Mesendoderm (in vitro differentiated cells): ENCODE measurements at regions not wholly inside any gene's neighbourhood (a gene's known extent, or its start where the extent isn't known, plus 50 kb on each side); places are given as distances from the start of the nearest gene placed in this dataset.

Experiments used
- DNase-seq: peaks from one replicate; pipeline ENCODE4 v3.0.0; 2013
- H2AK5ac ChIP-seq: 2 replicates; pipeline ENCODE4 v1.6.1; 2013; ENCODE audit warnings: low read length, inconsistent platforms
- H2BK120ac ChIP-seq: 2 replicates; pipeline ENCODE4 v1.6.1; 2013; ENCODE audit warnings: low read depth, mild to moderate bottlenecking, low read length, moderate library complexity, mixed read lengths
- H2BK15ac ChIP-seq: replicated peaks from 2 replicates; pipeline ENCODE4 v1.6.1; 2013; ENCODE audit warnings: low read depth, mild to moderate bottlenecking, moderate library complexity
- H2BK5ac ChIP-seq: 2 replicates; pipeline ENCODE4 v1.6.1; 2013; ENCODE audit warnings: low read length, inconsistent platforms
- H3K18ac ChIP-seq: 2 replicates; pipeline ENCODE4 v1.6.1; 2013; ENCODE audit warnings: mild to moderate bottlenecking, low read length, mixed read lengths
- H3K23ac ChIP-seq: one replicate; pipeline ENCODE4 v1.6.1; 2013; ENCODE audit warnings: low read length
- H3K27ac ChIP-seq: 2 replicates; pipeline ENCODE4 v1.5.1; 2013; ENCODE audit warnings: low read depth, mild to moderate bottlenecking, inconsistent platforms, low read length, moderate library complexity
- H3K27me3 ChIP-seq: 2 replicates; pipeline ENCODE4 v1.6.1; 2013; ENCODE audit warnings: low read length, control low read depth, mild to moderate bottlenecking, inconsistent platforms; ENCODE audit not compliant: insufficient read depth, poor library complexity
- H3K36me3 ChIP-seq: 2 replicates; pipeline ENCODE4 v1.6.1; 2013; ENCODE audit warnings: low read length, inconsistent platforms; ENCODE audit not compliant: control insufficient read depth, insufficient read depth
- H3K4ac ChIP-seq: one replicate; pipeline ENCODE4 v1.6.1; 2013; ENCODE audit warnings: low read depth, mild to moderate bottlenecking, low read length, moderate library complexity
- H3K4me1 ChIP-seq: 2 replicates; pipeline ENCODE4 v1.6.1; 2013; ENCODE audit warnings: low read depth, low read length, inconsistent platforms; ENCODE audit not compliant: control insufficient read depth
- H3K4me2 ChIP-seq: 2 replicates; pipeline ENCODE4 v1.6.1; 2013; ENCODE audit warnings: low read length
- H3K4me3 ChIP-seq: 2 replicates; pipeline ENCODE4 v1.5.1; 2013; ENCODE audit warnings: mild to moderate bottlenecking, low read length
- H3K56ac ChIP-seq: one replicate; pipeline ENCODE4 v1.6.1; 2013; ENCODE audit warnings: low read length
- H3K79me1 ChIP-seq: 2 replicates; pipeline ENCODE4 v1.6.1; 2013; ENCODE audit warnings: low read length, inconsistent platforms
- H3K79me2 ChIP-seq: 2 replicates; pipeline ENCODE4 v1.6.1; 2013; ENCODE audit warnings: mild to moderate bottlenecking, low read length; ENCODE audit not compliant: control insufficient read depth, insufficient read depth
- H3K9ac ChIP-seq: 2 replicates; pipeline ENCODE4 v1.6.1; 2013; ENCODE audit warnings: low read length, inconsistent platforms
- H4K5ac ChIP-seq: one replicate; pipeline ENCODE4 v1.6.1; 2013; ENCODE audit warnings: low read length
- H4K8ac ChIP-seq: one replicate; pipeline ENCODE4 v1.6.1; 2013; ENCODE audit warnings: low read depth, mild to moderate bottlenecking, control low read depth, low read length, moderate library complexity
- WGBS: extraction: QIAGEN DNeasy Blood & Tissue Kit; methylation state at CpG from one replicate; pipeline ENCODE4 v1.1.7; 2013; ENCODE audit warnings: low lambda C conversion rate, missing lambda C conversion rate; ENCODE audit not compliant: insufficient coverage; ENCODE audit errors: extremely low coverage; 5-methylcytosine and 5-hydroxymethylcytosine counted together

DNA sequence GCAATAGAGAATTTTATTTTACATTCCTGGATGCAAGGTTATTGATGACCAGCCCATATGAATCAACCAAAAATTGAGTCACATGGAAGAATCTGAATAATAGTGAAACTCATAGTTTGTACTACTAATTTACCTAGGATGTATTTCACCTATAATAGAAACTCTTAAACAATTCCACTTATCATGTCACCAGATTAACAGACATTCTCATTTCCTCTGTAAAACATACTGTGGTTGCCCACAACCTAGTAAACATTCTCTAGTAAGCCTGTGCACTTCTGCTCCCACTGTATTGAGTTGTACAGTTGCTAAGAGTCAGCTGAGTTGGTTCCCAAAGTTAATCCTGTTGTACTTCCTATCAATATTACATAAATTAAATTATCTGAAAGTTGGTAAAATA is 196.6 kb upstream of the TMTC1 start:
- Histone ChIP-seq H3K4ac (no peak overlapping the region), H3K36me3 (no peaks in the 10 kb centered on the region), H4K5ac (no peak overlapping the region), H3K79me2 (no peaks in the 10 kb centered on the region), H2BK5ac (no peak overlapping the region), H3K4me1 (no peaks in the 10 kb centered on the region), H3K23ac (no peak overlapping the region), H4K8ac (no peak overlapping the region), H2BK15ac (no peak overlapping the region), H2BK120ac (no peak overlapping the region), H3K4me2 (no peak overlapping the region), H3K4me3 (no peak overlapping the region), H3K27ac (no peak overlapping the region), H2AK5ac (no peak overlapping the region), H3K56ac (no peak overlapping the region), H3K18ac (no peak overlapping the region), H3K9ac (no peak overlapping the region), H3K79me1 (no peaks in the 10 kb centered on the region), H3K27me3 (no peaks in the 10 kb centered on the region)
- no peak for DNase-seq

DNA sequence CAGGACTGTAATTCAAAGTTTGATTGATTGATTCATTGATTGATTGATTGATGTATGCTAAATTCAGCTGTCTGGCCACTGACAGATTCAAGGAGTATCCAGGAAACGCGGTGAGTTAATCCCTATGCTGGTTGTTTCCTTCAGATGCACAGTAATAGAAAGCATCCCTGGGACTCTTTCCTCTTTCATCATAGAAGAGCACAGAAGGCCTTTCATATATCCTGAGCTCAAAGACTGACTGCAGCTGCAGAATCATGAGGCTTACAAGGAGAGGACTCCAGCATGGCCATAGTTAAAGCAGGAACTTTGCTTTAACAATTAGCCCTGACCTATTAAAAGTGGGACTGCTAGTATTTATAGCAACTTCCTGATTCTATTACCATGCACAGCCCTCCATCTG is 187.7 kb upstream of the TMTC1 start:
- Histone ChIP-seq H2AK5ac (no peak overlapping the region), H3K56ac (no peak overlapping the region), H3K4me1 (no peaks in the 10 kb centered on the region), H3K4me3 (no peak overlapping the region), H3K27me3 (no peaks in the 10 kb centered on the region), H3K4ac (no peak overlapping the region), H3K18ac (no peak overlapping the region), H2BK15ac (no peak overlapping the region), H4K8ac (no peak overlapping the region), H4K5ac (no peak overlapping the region), H2BK120ac (no peak overlapping the region), H3K4me2 (no peak overlapping the region), H3K23ac (no peak overlapping the region), H3K79me1 (no peaks in the 10 kb centered on the region), H3K27ac (no peak overlapping the region), H3K79me2 (no peaks in the 10 kb centered on the region), H3K9ac (no peak overlapping the region), H3K36me3 (no peaks in the 10 kb centered on the region), H2BK5ac (no peak overlapping the region)
- no peak for DNase-seq
- WGBS: no CpG with 5 or more reads among the region's 2 CpGs

DNA sequence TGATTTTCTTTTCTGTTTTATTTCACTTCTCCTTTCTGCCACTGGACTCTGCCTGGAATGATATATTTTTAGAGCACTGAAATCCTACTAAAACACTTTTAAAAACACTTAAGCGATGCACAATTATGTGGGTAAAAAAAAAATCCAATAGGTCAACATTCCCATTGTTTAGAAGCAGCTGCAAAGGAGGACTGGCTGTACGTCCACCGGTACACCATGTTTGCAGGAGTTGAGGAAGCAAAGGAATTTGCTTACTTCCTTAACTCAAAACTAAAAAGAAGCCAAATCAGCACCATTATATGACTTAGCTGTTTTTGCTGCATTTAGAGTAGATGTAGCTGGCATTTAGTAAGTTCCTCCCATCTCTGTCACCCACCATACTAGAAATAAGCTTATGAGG is 186.8 kb upstream of the TMTC1 start:
- no peak overlapping the region for H3K23ac ChIP-seq
- H2BK15ac ChIP-seq: no peak overlapping the region
- H3K56ac ChIP-seq: no peak overlapping the region
- H2BK5ac ChIP-seq: no peak overlapping the region
- no peak overlapping the region for H3K4me3 ChIP-seq
- no peaks in the 10 kb centered on the region for H3K79me1 ChIP-seq
- H3K27me3 ChIP-seq: no peaks in the 10 kb centered on the region
- DNase-seq: no peak
- H3K79me2 ChIP-seq: no peaks in the 10 kb centered on the region
- no peak overlapping the region for H4K8ac ChIP-seq
- H3K4me1 ChIP-seq: no peaks in the 10 kb centered on the region
- H3K4ac ChIP-seq: no peak overlapping the region
- H3K4me2 ChIP-seq: no peak overlapping the region
- H3K18ac ChIP-seq: no peak overlapping the region
- H2BK120ac ChIP-seq: no peak overlapping the region
- H3K9ac ChIP-seq: no peak overlapping the region
- H4K5ac ChIP-seq: no peak overlapping the region
- H2AK5ac ChIP-seq: no peak overlapping the region
- H3K36me3 ChIP-seq: no peaks in the 10 kb centered on the region
- H3K27ac ChIP-seq: no peak overlapping the region
- WGBS: no CpG with 5 or more reads among the region's 3 CpGs

DNA sequence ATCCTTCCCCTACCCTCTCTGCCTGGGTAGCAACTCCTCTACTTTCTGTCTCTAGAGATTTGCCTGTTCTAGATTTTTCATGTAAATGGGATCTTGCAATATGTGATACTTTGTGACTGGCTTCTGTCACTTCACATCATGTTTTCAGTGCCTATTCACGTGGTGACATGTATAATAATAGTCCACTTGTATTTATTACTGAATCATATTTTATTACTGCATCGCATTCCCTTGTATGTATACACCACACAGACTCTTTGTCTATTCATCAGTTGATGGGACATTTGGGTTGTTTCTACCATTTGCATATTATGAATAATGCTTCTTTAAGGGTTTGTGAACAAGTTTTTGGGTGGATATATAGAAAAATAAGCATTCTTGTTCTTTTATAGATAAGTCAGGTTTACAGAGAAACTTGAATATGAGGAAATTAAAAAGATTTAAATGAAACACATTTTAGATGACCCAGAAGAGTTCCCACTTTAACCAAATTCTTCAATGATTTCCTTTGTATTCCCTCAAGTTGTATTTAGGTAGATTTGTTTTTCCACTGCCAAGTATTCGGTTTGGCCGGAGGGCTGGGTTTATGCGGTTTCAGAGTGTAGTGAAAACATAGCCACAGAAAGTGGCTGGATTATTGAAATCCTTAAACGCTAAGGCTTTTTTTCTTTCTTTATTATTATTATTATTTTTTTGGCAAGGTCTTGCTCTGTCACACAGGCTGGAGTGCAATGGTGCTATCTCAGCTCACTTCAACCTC is 178.7 kb upstream of the TMTC1 start:
- no peak overlapping the region for H2BK120ac ChIP-seq
- no peak overlapping the region for H3K4ac ChIP-seq
- H3K79me2 ChIP-seq: no peaks in the 10 kb centered on the region
- no peak overlapping the region for H3K4me3 ChIP-seq
- no peaks in the 10 kb centered on the region for H3K4me1 ChIP-seq
- no peak overlapping the region for H3K23ac ChIP-seq
- WGBS: no CpG with 5 or more reads among the region's 6 CpGs
- H3K79me1 ChIP-seq: no peaks in the 10 kb centered on the region
- no peak overlapping the region for H4K5ac ChIP-seq
- H2BK15ac ChIP-seq: no peak overlapping the region
- no peak overlapping the region for H2BK5ac ChIP-seq
- no peak overlapping the region for H3K4me2 ChIP-seq
- DNase-seq: no peak
- H3K9ac ChIP-seq: no peak overlapping the region
- H3K56ac ChIP-seq: no peak overlapping the region
- no peak overlapping the region for H4K8ac ChIP-seq
- no peak overlapping the region for H2AK5ac ChIP-seq
- H3K27ac ChIP-seq: no peak overlapping the region
- H3K27me3 ChIP-seq: no peaks in the 10 kb centered on the region
- H3K18ac ChIP-seq: no peak overlapping the region
- H3K36me3 ChIP-seq: no peaks in the 10 kb centered on the region

DNA sequence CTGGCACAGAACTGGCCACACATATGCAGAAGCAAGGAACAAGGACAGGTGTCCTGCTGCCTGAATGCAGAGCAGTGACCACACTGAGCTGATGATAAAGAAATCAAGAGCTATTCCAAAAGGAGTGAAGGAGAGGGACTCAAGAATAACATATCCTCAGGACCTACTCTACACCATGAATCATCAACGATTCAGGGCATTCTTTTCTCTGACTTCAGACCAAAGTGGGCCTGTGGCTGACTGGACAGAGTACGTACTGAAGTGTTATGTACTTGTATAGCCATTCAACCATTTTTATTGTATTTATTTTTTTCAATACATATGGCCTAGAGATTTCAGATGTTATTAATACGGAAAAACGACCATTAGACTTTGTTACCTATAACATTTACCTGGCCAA is 177.5 kb upstream of the TMTC1 start:
- Histone ChIP-seq H4K5ac (no peak overlapping the region), H3K27ac (no peak overlapping the region), H3K36me3 (no peaks in the 10 kb centered on the region), H3K4ac (no peak overlapping the region), H3K23ac (no peak overlapping the region), H2BK120ac (no peak overlapping the region), H3K18ac (no peak overlapping the region), H3K56ac (no peak overlapping the region), H3K79me1 (no peaks in the 10 kb centered on the region), H3K79me2 (no peaks in the 10 kb centered on the region), H4K8ac (no peak overlapping the region), H3K4me1 (no peaks in the 10 kb centered on the region), H3K4me2 (no peak overlapping the region), H3K4me3 (no peak overlapping the region), H2BK15ac (no peak overlapping the region), H3K27me3 (no peaks in the 10 kb centered on the region), H3K9ac (no peak overlapping the region), H2AK5ac (no peak overlapping the region), H2BK5ac (no peak overlapping the region)
- no peak for DNase-seq
- no CpG with 5 or more reads among the region's 4 CpGs for WGBS

DNA sequence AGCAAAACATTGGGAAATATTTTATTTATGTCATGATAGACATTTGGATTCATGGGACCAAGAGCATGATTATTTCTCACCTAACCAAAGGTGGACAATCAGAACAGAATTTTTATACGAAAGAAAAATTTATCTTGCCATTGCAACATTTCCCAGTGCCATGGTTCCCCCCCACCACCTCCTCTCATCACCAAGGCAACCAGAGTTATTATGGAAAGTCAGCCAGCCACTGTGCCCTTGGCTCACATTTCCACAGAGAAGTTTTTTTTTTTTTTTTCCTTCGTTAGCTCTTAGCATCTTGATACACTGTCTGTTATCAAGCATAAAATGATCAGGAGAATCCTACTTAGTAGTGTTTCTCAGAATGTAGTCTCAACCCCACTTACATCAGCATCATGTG is 176.4 kb upstream of the TMTC1 start:
- Histone ChIP-seq H2AK5ac (no peak overlapping the region), H3K56ac (no peak overlapping the region), H4K8ac (no peak overlapping the region), H3K27ac (no peak overlapping the region), H2BK5ac (no peak overlapping the region), H3K79me1 (no peaks in the 10 kb centered on the region), H2BK120ac (no peak overlapping the region), H3K18ac (no peak overlapping the region), H3K27me3 (no peaks in the 10 kb centered on the region), H3K23ac (no peak overlapping the region), H3K4ac (no peak overlapping the region), H3K4me3 (no peak overlapping the region), H3K36me3 (no peaks in the 10 kb centered on the region), H4K5ac (no peak overlapping the region), H2BK15ac (no peak overlapping the region), H3K9ac (no peak overlapping the region), H3K4me1 (no peaks in the 10 kb centered on the region), H3K79me2 (no peaks in the 10 kb centered on the region), H3K4me2 (no peak overlapping the region)
- no CpG with 5 or more reads among the region's 2 CpGs for WGBS
- no peak for DNase-seq
